Naive B cell (primary cell): ENCODE measurements at regions not wholly inside any gene's neighbourhood (a gene's known extent, or its start where the extent isn't known, plus 50 kb on each side); places are given as distances from the start of the nearest gene placed in this dataset.

Experiments used
- ATAC-seq, 2 donors: fragments of 150-1000 bp; cut with Tn5 transposase; 2 replicates each; pipeline ENCODE4 v1.10.0; 2021; ENCODE audit warnings: low read depth in 2 of 2, mild to moderate bottlenecking in 2 of 2, moderate library complexity in 2 of 2
- DNase-seq: peaks from one replicate; pipeline ENCODE4 v3.0.0; 2022
- H3K27ac Mint-ChIP-seq, 6 donors: one replicate each; pipeline ENCODE4 v1.8.0; 2020 to 2022; ENCODE audit warnings: mild to moderate bottlenecking in 6 of 6, mixed read lengths in 6 of 6, moderate library complexity in 5 of 6, inconsistent platforms in 2 of 6
- H3K27me3 Mint-ChIP-seq, 3 donors: one replicate each; pipeline ENCODE4 v1.8.0; 2021 to 2022; ENCODE audit warnings: mixed read lengths in 3 of 3, mild to moderate bottlenecking in 1 of 3
- H3K36me3 Mint-ChIP-seq, 2 donors: one replicate each; pipeline ENCODE4 v1.8.0; 2020 to 2022; ENCODE audit warnings: mixed read lengths in 2 of 2, inconsistent platforms in 1 of 2, mild to moderate bottlenecking in 1 of 2
- H3K4me1 Mint-ChIP-seq, 3 donors: one replicate each; pipeline ENCODE4 v1.8.0; 2020 to 2022; ENCODE audit warnings: mixed read lengths in 3 of 3, inconsistent platforms in 1 of 3, mild to moderate bottlenecking in 1 of 3, moderate library complexity in 1 of 3
- H3K4me3 Mint-ChIP-seq, 8 donors: one replicate each; pipeline ENCODE4 v1.8.0; 2020 to 2022; ENCODE audit warnings: mild to moderate bottlenecking in 8 of 8, mixed read lengths in 8 of 8, moderate library complexity in 8 of 8, inconsistent platforms in 2 of 8
- H3K9me3 Mint-ChIP-seq, 7 donors: one replicate each; pipeline ENCODE4 v1.8.0; 2020 to 2022; ENCODE audit warnings: mixed read lengths in 7 of 7, mild to moderate bottlenecking in 5 of 7, inconsistent platforms in 2 of 7, moderate library complexity in 1 of 7

DNA sequence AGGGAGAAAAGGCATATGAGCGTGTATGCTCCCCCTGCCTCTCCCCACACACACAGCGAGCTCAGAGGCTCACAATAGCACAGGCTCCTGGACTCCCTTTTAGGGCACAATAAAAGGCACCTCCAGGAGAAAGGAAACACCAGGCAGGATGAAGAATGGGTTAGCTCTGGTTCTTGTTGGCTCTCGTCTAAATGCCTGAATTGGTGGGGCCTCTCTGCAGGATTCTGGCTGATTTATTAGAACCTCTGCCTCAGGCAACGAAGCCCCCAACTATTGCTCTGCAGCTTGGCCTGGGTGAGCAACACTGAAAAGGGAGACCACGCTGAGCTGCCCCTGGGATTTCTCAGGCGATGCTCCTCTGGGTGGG is 590.9 kb upstream of the PLXNA2 start:
- DNase-seq (no peak), ATAC-seq (no peak)
- no peak overlapping the region for H3K4me3 Mint-ChIP-seq
- H3K27ac Mint-ChIP-seq = no peak overlapping the region
- no peaks in the 10 kb centered on the region for H3K4me1 Mint-ChIP-seq
- H3K36me3 Mint-ChIP-seq = no peaks in the 10 kb centered on the region
- H3K9me3 Mint-ChIP-seq = no peaks in the 10 kb centered on the region
- H3K27me3 Mint-ChIP-seq = peaks cover 0 to 8% (median 5%) of the 10 kb centered on the region in 3 donors

DNA sequence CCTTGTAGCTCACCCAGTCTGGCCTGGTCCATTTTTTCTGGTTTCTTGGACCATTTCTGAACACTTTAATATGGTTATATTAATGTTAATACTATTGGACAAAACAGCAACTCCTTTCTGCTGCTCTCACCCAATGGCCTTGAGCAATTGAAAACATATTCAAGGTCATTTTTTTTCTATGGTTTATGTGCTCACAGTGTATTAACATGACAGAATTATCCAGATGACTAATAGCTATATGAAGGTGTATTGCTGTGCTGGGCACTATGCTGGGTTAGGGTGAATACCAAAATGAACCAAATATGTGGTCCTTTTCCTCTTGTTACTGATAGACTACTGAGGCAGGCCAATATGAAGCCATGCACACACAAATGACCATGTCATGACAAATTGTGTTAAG is 591.6 kb upstream of the PLXNA2 start:
- no peaks in the 10 kb centered on the region for H3K4me1 Mint-ChIP-seq
- no peaks in the 10 kb centered on the region for H3K36me3 Mint-ChIP-seq
- H3K9me3 Mint-ChIP-seq = no peaks in the 10 kb centered on the region
- H3K27ac Mint-ChIP-seq = no peak overlapping the region
- ATAC-seq = no peak
- no peak overlapping the region for H3K4me3 Mint-ChIP-seq
- no peak for DNase-seq
- H3K27me3 Mint-ChIP-seq = peaks cover 0 to 8% (median 5%) of the 10 kb centered on the region in 3 donors

GRCh38 chr1:208837242-208837641 is 593.1 kb upstream of the PLXNA2 start:
- peaks cover 0 to 9% (median 5%) of the 10 kb centered on the region in 3 donors for H3K27me3 Mint-ChIP-seq
- DNase-seq (no peak), ATAC-seq (no peak)
- no peak overlapping the region for H3K4me3 Mint-ChIP-seq
- H3K9me3 Mint-ChIP-seq = no peaks in the 10 kb centered on the region
- no peaks in the 10 kb centered on the region for H3K36me3 Mint-ChIP-seq
- H3K4me1 Mint-ChIP-seq = no peaks in the 10 kb centered on the region
- no peak overlapping the region for H3K27ac Mint-ChIP-seq

- no peaks in the 10 kb centered on the region for H3K4me1 Mint-ChIP-seq
- H3K36me3 Mint-ChIP-seq = no peaks in the 10 kb centered on the region
- no peak for DNase-seq
- peaks cover 0 to 2% (median 0%) of the 10 kb centered on the region in 7 donors for H3K9me3 Mint-ChIP-seq
- no peak overlapping the region for H3K27ac Mint-ChIP-seq
- H3K27me3 Mint-ChIP-seq = peaks cover 0 to 7% (median 5%) of the 10 kb centered on the region in 3 donors
- H3K4me3 Mint-ChIP-seq = no peak overlapping the region
- ATAC-seq = no peak
Measured at GRCh38 chr1:208841436-208841835, 597.3 kb upstream of the PLXNA2 start.

GRCh38 chr1:208842451-208842850 is 598.3 kb upstream of the PLXNA2 start:
- Mint-ChIP-seq H3K27ac (no peak overlapping the region), H3K4me1 (no peaks in the 10 kb centered on the region), H3K4me3 (no peak overlapping the region), H3K9me3 (peaks cover 0 to 4% (median 0%) of the 10 kb centered on the region in 7 donors), H3K36me3 (no peaks in the 10 kb centered on the region), H3K27me3 (peaks cover 0 to 3% (median 0%) of the 10 kb centered on the region in 3 donors)
- DNase-seq = no peak
- ATAC-seq = no peak

GRCh38 chr1:208844158-208844557 is 600.0 kb upstream of the PLXNA2 start:
- Mint-ChIP-seq H3K36me3 (no peaks in the 10 kb centered on the region), H3K9me3 (peaks cover 0 to 4% (median 0%) of the 10 kb centered on the region in 7 donors), H3K4me3 (no peak overlapping the region), H3K27me3 (peaks cover 0 to 3% (median 0%) of the 10 kb centered on the region in 3 donors), H3K4me1 (no peaks in the 10 kb centered on the region), H3K27ac (no peak overlapping the region)
- ATAC-seq (no peak), DNase-seq (no peak)

- H3K4me3 Mint-ChIP-seq = no peak overlapping the region
- peaks cover 0 to 8% (median 0%) of the 10 kb centered on the region in 3 donors for H3K27me3 Mint-ChIP-seq
- H3K36me3 Mint-ChIP-seq = no peaks in the 10 kb centered on the region
- DNase-seq (no peak), ATAC-seq (no peak)
- H3K27ac Mint-ChIP-seq = no peak overlapping the region
- H3K4me1 Mint-ChIP-seq = no peaks in the 10 kb centered on the region
- H3K9me3 Mint-ChIP-seq = peaks cover 0 to 4% (median 0%) of the 10 kb centered on the region in 7 donors
Measured at GRCh38 chr1:208848854-208849253, 604.7 kb upstream of the PLXNA2 start.

- no peak for ATAC-seq
- H3K4me1 Mint-ChIP-seq = no peaks in the 10 kb centered on the region
- H3K27me3 Mint-ChIP-seq = peaks cover 0 to 8% (median 0%) of the 10 kb centered on the region in 3 donors
- H3K36me3 Mint-ChIP-seq = no peaks in the 10 kb centered on the region
- peaks cover 0 to 4% (median 0%) of the 10 kb centered on the region in 7 donors for H3K9me3 Mint-ChIP-seq
- H3K4me3 Mint-ChIP-seq = no peak overlapping the region
- no peak overlapping the region for H3K27ac Mint-ChIP-seq
- no peak for DNase-seq
Measured at GRCh38 chr1:208850442-208850841, 606.3 kb upstream of the PLXNA2 start.

DNA sequence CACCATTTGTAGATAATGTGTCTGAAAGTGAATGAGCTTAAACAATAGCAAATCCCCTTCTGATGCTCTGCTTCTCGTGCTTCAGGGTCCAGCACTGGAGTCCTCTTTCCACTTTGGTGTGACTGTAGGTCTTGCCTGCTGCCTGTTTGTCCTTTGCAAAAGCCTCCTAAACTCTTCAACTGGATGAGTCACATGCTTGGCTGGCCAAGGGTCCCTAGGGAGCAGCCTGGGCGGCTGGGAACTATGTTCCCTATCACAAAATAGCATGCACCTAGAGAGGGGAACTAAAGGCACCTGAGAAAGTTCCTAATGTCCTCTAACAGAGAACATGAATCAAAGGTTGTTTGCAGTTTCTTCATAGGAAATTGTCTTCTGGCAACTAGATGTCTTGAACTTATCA is 607.2 kb upstream of the PLXNA2 start:
- Mint-ChIP-seq H3K36me3 (no peaks in the 10 kb centered on the region), H3K4me3 (no peak overlapping the region), H3K9me3 (peaks cover 0 to 4% (median 0%) of the 10 kb centered on the region in 7 donors), H3K27me3 (peaks cover 0 to 8% (median 0%) of the 10 kb centered on the region in 3 donors), H3K4me1 (no peaks in the 10 kb centered on the region), H3K27ac (no peak overlapping the region)
- DNase-seq (no peak), ATAC-seq (no peak)

- H3K4me1 Mint-ChIP-seq = no peaks in the 10 kb centered on the region
- no peak overlapping the region for H3K4me3 Mint-ChIP-seq
- peaks cover 0 to 6% (median 2%) of the 10 kb centered on the region in 7 donors for H3K9me3 Mint-ChIP-seq
- no peaks in the 10 kb centered on the region for H3K36me3 Mint-ChIP-seq
- DNase-seq (no peak), ATAC-seq (no peak)
- H3K27me3 Mint-ChIP-seq = peaks cover 4 to 8% (median 7%) of the 10 kb centered on the region in 3 donors
- no peak overlapping the region for H3K27ac Mint-ChIP-seq
Measured at GRCh38 chr1:208852911-208853310, 608.7 kb upstream of the PLXNA2 start.

DNA sequence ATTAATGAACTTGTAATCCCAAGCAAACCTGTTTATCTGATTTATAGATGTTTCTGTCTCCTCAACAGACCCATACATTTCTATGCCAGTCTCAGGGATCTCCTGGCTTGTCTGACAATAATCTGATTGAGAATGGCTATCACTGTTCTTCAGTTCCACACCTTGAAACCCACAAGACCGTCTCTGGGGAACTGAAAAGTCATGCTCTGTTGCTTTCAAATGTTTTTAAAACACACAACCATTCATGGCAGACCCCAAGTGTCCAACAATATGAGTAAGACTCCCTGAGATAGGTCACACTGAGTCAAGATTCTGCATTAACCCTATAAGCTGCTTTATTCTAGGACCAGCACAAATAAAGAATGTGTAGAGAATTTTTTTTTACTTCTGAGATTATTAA is 611.2 kb upstream of the PLXNA2 start:
- ATAC-seq = no peak
- peaks cover 0 to 6% (median 3%) of the 10 kb centered on the region in 7 donors for H3K9me3 Mint-ChIP-seq
- no peak overlapping the region for H3K4me3 Mint-ChIP-seq
- H3K27me3 Mint-ChIP-seq = peaks cover 8 to 10% (median 9%) of the 10 kb centered on the region in 3 donors
- no peaks in the 10 kb centered on the region for H3K36me3 Mint-ChIP-seq
- no peak for DNase-seq
- H3K4me1 Mint-ChIP-seq = no peaks in the 10 kb centered on the region
- H3K27ac Mint-ChIP-seq = no peak overlapping the region

DNA sequence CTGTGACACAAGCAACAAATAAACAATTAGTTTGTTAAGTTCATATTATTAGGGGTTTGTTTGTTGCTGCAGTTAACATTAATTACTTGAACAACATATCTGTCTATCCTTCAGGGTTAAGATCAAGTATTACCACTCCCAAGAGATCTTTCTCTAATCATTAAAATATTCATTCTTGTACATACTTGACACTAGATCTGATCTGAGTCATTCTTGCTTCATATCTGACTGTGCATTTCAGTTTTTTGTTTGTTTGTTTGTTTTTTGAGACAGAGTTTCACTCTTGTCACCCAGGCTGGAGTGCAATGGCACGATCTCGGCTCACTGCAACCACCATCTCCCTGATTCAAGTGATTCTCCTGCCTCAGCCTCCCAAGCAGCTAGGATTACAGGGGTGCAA is 613.3 kb upstream of the PLXNA2 start:
- Mint-ChIP-seq H3K4me3 (no peak overlapping the region), H3K36me3 (no peaks in the 10 kb centered on the region), H3K9me3 (peaks cover 0 to 19% (median 6%) of the 10 kb centered on the region in 7 donors), H3K4me1 (no peaks in the 10 kb centered on the region), H3K27ac (no peak overlapping the region), H3K27me3 (peaks cover 8 to 10% (median 9%) of the 10 kb centered on the region in 3 donors)
- ATAC-seq = no peak
- no peak for DNase-seq

DNA sequence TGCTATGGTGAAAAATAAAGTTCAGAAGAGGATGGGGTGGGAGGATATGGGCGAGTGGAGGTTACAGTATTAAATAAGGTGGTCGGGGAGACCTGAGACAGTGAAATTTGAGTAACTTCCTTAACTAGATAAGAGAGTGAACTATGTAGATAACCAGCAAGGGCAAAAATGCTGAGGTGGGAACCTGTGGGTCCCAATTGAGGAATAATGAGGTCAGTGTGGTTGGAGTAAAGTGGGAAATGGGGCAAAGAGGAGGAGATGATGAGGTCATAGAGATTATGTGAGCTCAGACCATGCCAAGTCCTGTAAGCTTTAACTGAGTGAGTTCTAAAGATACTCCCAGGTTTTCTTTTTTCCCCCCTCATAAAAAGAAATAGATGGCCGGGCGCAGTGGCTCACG is 614.6 kb upstream of the PLXNA2 start:
- Mint-ChIP-seq H3K36me3 (no peaks in the 10 kb centered on the region), H3K4me1 (no peaks in the 10 kb centered on the region), H3K9me3 (peaks cover 0 to 19% (median 6%) of the 10 kb centered on the region in 7 donors), H3K4me3 (peak overlapping the region in 1 of 8 donors; percentile 68), H3K27ac (no peak overlapping the region), H3K27me3 (peaks cover 0 to 10% (median 9%) of the 10 kb centered on the region in 3 donors)
- ATAC-seq (no peak), DNase-seq (no peak)

GRCh38 chr1:208864366-208864965 is 620.3 kb upstream of the PLXNA2 start:
- ATAC-seq = no peak
- peak overlapping the region in 1 of 6 donors; percentile 65 for H3K27ac Mint-ChIP-seq
- no peak overlapping the region for H3K4me3 Mint-ChIP-seq
- H3K27me3 Mint-ChIP-seq = no peaks in the 10 kb centered on the region
- DNase-seq = no peak
- H3K9me3 Mint-ChIP-seq = peaks cover 0 to 15% (median 0%) of the 10 kb centered on the region in 7 donors
- no peaks in the 10 kb centered on the region for H3K36me3 Mint-ChIP-seq
- no peaks in the 10 kb centered on the region for H3K4me1 Mint-ChIP-seq
